Uterus (tissue), 2 donors: ENCODE measurements at regions not wholly inside any gene's neighbourhood (a gene's known extent, or its start where the extent isn't known, plus 50 kb on each side); places are given as distances from the start of the nearest gene placed in this dataset.

Experiments used
- CTCF ChIP-seq, 4 experiments: fragments of 200-600 bp in 2 of 4; fragments of 450-650 bp in 2 of 4; sonication (generic) in 2 of 4; IDR thresholded peaks; one replicate each; pipeline ENCODE4 v1.5.1; 2016 to 2019; ENCODE audit warnings: antibody characterized with exemption in 4 of 4, mild to moderate bottlenecking in 2 of 4, moderate library complexity in 1 of 4
- POLR2A ChIP-seq, 2 donors: fragments of 450-650 bp; IDR thresholded peaks; one replicate each; pipeline ENCODE4 v1.6.1; 2016; ENCODE audit warnings: antibody characterized with exemption in 2 of 2, mild to moderate bottlenecking in 1 of 2, moderate library complexity in 1 of 2

GRCh38 chr10:78645975-78646374 is 422.8 kb upstream of the ZMIZ1 start:
- TF ChIP-seq CTCF (IDR thresholded peaks at IDR 0.05) (no peak), POLR2A (IDR thresholded peaks at IDR 0.05) (no peak)
